ENCODE measurements at regions not wholly inside any gene's neighbourhood (a gene's known extent, or its start where the extent isn't known, plus 50 kb on each side); places are given as distances from the start of the nearest gene placed in this dataset.
A peak's percentile ranks its signal among the peaks of the same experiment; 100 is the strongest.
"Not testable (repeated sequence)": the region's sequence is repeated elsewhere in the genome, so short reads cannot be mapped to it uniquely, and the experiment has no call there.

GRCh38 chr11:41519696-41520095 lies 60.2 kb upstream of the LRRC4C start:
- peak; percentile 63 for DNase-seq

- peak; percentile 88 for DNase-seq
Observed at GRCh38 chr11:41522391-41522790, 62.9 kb upstream of the LRRC4C start.

GRCh38 chr11:41522899-41523672 lies 63.6 kb upstream of the LRRC4C start:
- peak; percentile 72 for DNase-seq

- no peak for DNase-seq
Observed at GRCh38 chr11:41527530-41527929, 68.1 kb upstream of the LRRC4C start.

GRCh38 chr11:41532413-41532812 lies 73.0 kb upstream of the LRRC4C start:
- DNase-seq, result no peak

- DNase-seq, result no peak
Observed at GRCh38 chr11:41533761-41534160, 74.3 kb upstream of the LRRC4C start.

- DNase-seq, result no peak
Observed at GRCh38 chr11:41534391-41534790, 74.9 kb upstream of the LRRC4C start.

GRCh38 chr11:41534861-41535260 lies 75.4 kb upstream of the LRRC4C start:
- DNase-seq, result no peak

GRCh38 chr11:41536021-41536568 lies 76.6 kb upstream of the LRRC4C start:
- no peak for DNase-seq

GRCh38 chr11:41544902-41545301 lies 85.5 kb upstream of the LRRC4C start:
- DNase-seq, result not testable (repeated sequence)

- DNase-seq, result peak; percentile 5
Observed at GRCh38 chr11:41578421-41579051, 119.1 kb upstream of the LRRC4C start.

GRCh38 chr11:41579546-41579945 lies 120.1 kb upstream of the LRRC4C start:
- no peak for DNase-seq

- DNase-seq, result peak; percentile 53
Observed at GRCh38 chr11:41609511-41609910, 150.1 kb upstream of the LRRC4C start.

- DNase-seq, result peak; percentile 32
Observed at GRCh38 chr11:41612415-41612814, 153.0 kb upstream of the LRRC4C start.

GRCh38 chr11:41613326-41613725 lies 153.9 kb upstream of the LRRC4C start:
- DNase-seq, result peak; percentile 82

GRCh38 chr11:41622707-41623359 lies 163.4 kb upstream of the LRRC4C start:
- DNase-seq, result no peak

GRCh38 chr11:41659985-41660384 lies 200.5 kb upstream of the LRRC4C start:
- peak; percentile 44 for DNase-seq

GRCh38 chr11:41660585-41660984 lies 201.1 kb upstream of the LRRC4C start:
- no peak for DNase-seq

GRCh38 chr11:41665441-41666360 lies 206.2 kb upstream of the LRRC4C start:
- no peak for DNase-seq

- no peak for DNase-seq
Observed at GRCh38 chr11:41666951-41667653, 207.7 kb upstream of the LRRC4C start.

- no peak for DNase-seq
Observed at GRCh38 chr11:41675205-41675604, 215.8 kb upstream of the LRRC4C start.

GRCh38 chr11:41713030-41713429 lies 253.6 kb upstream of the LRRC4C start:
- no peak for DNase-seq
